Upper lobe of left lung (tissue), 6 donors: ENCODE measurements at regions not wholly inside any gene's neighbourhood (a gene's known extent, or its start where the extent isn't known, plus 50 kb on each side); places are given as distances from the start of the nearest gene placed in this dataset.

Source experiments
- ATAC-seq, 2 donors: fragments of 200-7000 bp; cut with Tn5 transposase; one replicate each; pipeline ENCODE4 v1.9.1; 2022; ENCODE audit warnings: mild to moderate bottlenecking in 2 of 2, moderate library complexity in 2 of 2; ENCODE audit not compliant: low FRiP score in 2 of 2
- DNase-seq, 2 donors: peaks; one replicate each; pipeline ENCODE4 v3.0.0-alpha.2; 2019 to 2020
- H3K27ac ChIP-seq, 4 donors: fragments of 200-600 bp; sonication (generic); one replicate each; pipeline ENCODE4 v1.5.1; 2016 to 2019
- H3K27me3 ChIP-seq, 4 donors: fragments of 200-600 bp; sonication (generic); one replicate each; pipeline ENCODE4 v1.5.1; 2017 to 2019
- H3K36me3 ChIP-seq, 4 donors: fragments of 200-600 bp; sonication (generic); one replicate each; pipeline ENCODE4 v1.5.1; 2016 to 2019
- H3K4me1 ChIP-seq, 4 donors: fragments of 200-600 bp; sonication (generic); one replicate each; pipeline ENCODE4 v1.5.1; 2018 to 2019
- H3K4me3 ChIP-seq, 4 donors: fragments of 200-600 bp; sonication (generic); one replicate each; pipeline ENCODE4 v1.5.1; 2017 to 2019; ENCODE audit warnings: mild to moderate bottlenecking in 2 of 4, moderate library complexity in 1 of 4
- H3K9me3 ChIP-seq, 4 donors: fragments of 200-600 bp; sonication (generic); one replicate each; pipeline ENCODE4 v1.5.1; 2018 to 2019
- CTCF ChIP-seq, 6 experiments: fragments of 450-650 bp in 4 of 6; fragments of 200-600 bp in 2 of 6; sonication (generic) in 2 of 6; IDR thresholded peaks; one replicate each; pipeline ENCODE4 v1.5.1; 2016 to 2019; ENCODE audit warnings: antibody characterized with exemption in 6 of 6
- EP300 ChIP-seq, 4 donors: sonication (generic); formaldehyde crosslinking; IDR thresholded peaks; one replicate each; pipeline ENCODE4 v1.5.1; 2017; ENCODE audit warnings: antibody characterized with exemption in 4 of 4, control low read depth in 2 of 4
- POLR2A ChIP-seq, 4 donors: fragments of 450-650 bp; IDR thresholded peaks; one replicate each; pipeline ENCODE4 v1.5.1; 2016 to 2017; ENCODE audit warnings: antibody characterized with exemption in 4 of 4, mild to moderate bottlenecking in 2 of 4
- POLR2AphosphoS5 ChIP-seq, 2 donors: sonication (generic); formaldehyde crosslinking; IDR thresholded peaks; one replicate each; pipeline ENCODE4 v1.5.1; 2017; ENCODE audit warnings: antibody characterized with exemption in 2 of 2
- WGBS, 2 donors: methylation state at CpG; one replicate each; pipeline ENCODE4 v1.1.5; 2017 to 2018; 5-methylcytosine and 5-hydroxymethylcytosine counted together
- donor health status: DM: no; HTN: no; CAD: no; lungs with moderate emphysema.
- donor health status: DM: no; HTN: yes; CAD: no; lungs with severe emphysema.

GRCh38 chr2:88835726-88836125, 144.3 kb downstream of the RPIA start:
- no peak for TF ChIP-seq POLR2AphosphoS5 (IDR thresholded peaks at IDR 0.05)
- TF ChIP-seq EP300 (IDR thresholded peaks at IDR 0.05), result no peak
- TF ChIP-seq CTCF (IDR thresholded peaks at IDR 0.05), result no peak
- TF ChIP-seq POLR2A (IDR thresholded peaks at IDR 0.05), result no peak
- H3K27me3 ChIP-seq, result no peaks in the 10 kb centered on the region
- DNase-seq (no peak), ATAC-seq (no peak)
- no peaks in the 10 kb centered on the region for H3K9me3 ChIP-seq
- no peak overlapping the region for H3K4me3 ChIP-seq
- no peaks in the 10 kb centered on the region for H3K36me3 ChIP-seq
- WGBS, 2 donors, result 85 to 86% methylated on average over 2 of the region's 2 CpGs
- H3K27ac ChIP-seq, result no peak overlapping the region
- peaks cover 0 to 11% (median 2%) of the 10 kb centered on the region in 4 donors for H3K4me1 ChIP-seq

- no peak overlapping the region for H3K27ac ChIP-seq
- peaks cover 0 to 13% (median 2%) of the 10 kb centered on the region in 4 donors for H3K4me1 ChIP-seq
- H3K27me3 ChIP-seq, result no peaks in the 10 kb centered on the region
- H3K9me3 ChIP-seq, result no peaks in the 10 kb centered on the region
- H3K4me3 ChIP-seq, result no peak overlapping the region
- DNase-seq, result no peak
- no peaks in the 10 kb centered on the region for H3K36me3 ChIP-seq
- TF ChIP-seq EP300 (IDR thresholded peaks at IDR 0.05), result no peak
- TF ChIP-seq CTCF (IDR thresholded peaks at IDR 0.05), result no peak
- no peak for TF ChIP-seq POLR2AphosphoS5 (IDR thresholded peaks at IDR 0.05)
- TF ChIP-seq POLR2A (IDR thresholded peaks at IDR 0.05), result no peak
- ATAC-seq, result no peak
These were observed 144.9 kb downstream of the RPIA start for GRCh38 chr2:88836351-88836750.

- H3K4me1 ChIP-seq, result peaks cover 0 to 20% (median 4%) of the 10 kb centered on the region in 4 donors
- H3K4me3 ChIP-seq, result no peak overlapping the region
- H3K36me3 ChIP-seq, result no peaks in the 10 kb centered on the region
- ATAC-seq, result no peak
- no peaks in the 10 kb centered on the region for H3K9me3 ChIP-seq
- no peak overlapping the region for H3K27ac ChIP-seq
- no peaks in the 10 kb centered on the region for H3K27me3 ChIP-seq
- WGBS, 2 donors, result 87 to 93% methylated on average over 4 of the region's 4 CpGs
- TF ChIP-seq POLR2A (IDR thresholded peaks at IDR 0.05) (no peak), EP300 (IDR thresholded peaks at IDR 0.05) (no peak)
- DNase-seq, result no peak
These were observed 146.2 kb downstream of the RPIA start for GRCh38 chr2:88837511-88838160.

GRCh38 chr2:88838165-88838635, 146.7 kb downstream of the RPIA start:
- TF ChIP-seq POLR2A (IDR thresholded peaks at IDR 0.05) (no peak), CTCF (IDR thresholded peaks at IDR 0.05) (no peak), EP300 (IDR thresholded peaks at IDR 0.05) (no peak), POLR2AphosphoS5 (IDR thresholded peaks at IDR 0.05) (no peak)
- Histone ChIP-seq H3K27ac (no peak overlapping the region), H3K27me3 (no peaks in the 10 kb centered on the region), H3K4me3 (no peak overlapping the region), H3K9me3 (no peaks in the 10 kb centered on the region), H3K36me3 (no peaks in the 10 kb centered on the region), H3K4me1 (peaks cover 0 to 25% (median 6%) of the 10 kb centered on the region in 4 donors)
- 46 to 61% methylated on average over 4 of the region's 4 CpGs for WGBS, 2 donors
- ATAC-seq (no peak), DNase-seq (no peak)

GRCh38 chr2:88841224-88841929, 149.9 kb downstream of the RPIA start:
- 75 to 84% methylated on average over 6 to 8 of the region's 8 CpGs for WGBS, 2 donors
- Histone ChIP-seq H3K27me3 (no peaks in the 10 kb centered on the region), H3K36me3 (no peaks in the 10 kb centered on the region), H3K4me3 (no peak overlapping the region), H3K27ac (peak overlapping the region in 1 of 4 donors; percentile 65), H3K4me1 (peaks cover 0 to 40% (median 9%) of the 10 kb centered on the region in 4 donors), H3K9me3 (no peaks in the 10 kb centered on the region)
- DNase-seq, result peak in 1 of 2 donors; percentile 66
- peak in 1 of 4 donors; percentile 21 for TF ChIP-seq POLR2A (IDR thresholded peaks at IDR 0.05)
- TF ChIP-seq POLR2AphosphoS5 (IDR thresholded peaks at IDR 0.05), result peak in 1 of 2 donors; percentile 52
- no peak for TF ChIP-seq CTCF (IDR thresholded peaks at IDR 0.05)
- TF ChIP-seq EP300 (IDR thresholded peaks at IDR 0.05), result peak in 1 of 4 donors; percentile 73
- ATAC-seq, result peak; percentile 49 to 79
